ENCODE measurements at regions not wholly inside any gene's neighbourhood (a gene's known extent, or its start where the extent isn't known, plus 50 kb on each side); places are given as distances from the start of the nearest gene placed in this dataset.
"Not testable (repeated sequence)": the region's sequence is repeated elsewhere in the genome, so short reads cannot be mapped to it uniquely, and the experiment has no call there.

- FAIRE-seq (no peak), DNase-seq (no peak)
- Histone ChIP-seq H3K9ac (ENCODE audit: low read length in 3 of 3) (no peak overlapping the region), H3K27me3 (ENCODE audit: control insufficient read depth, insufficient read depth, low read length) (no peaks in the 10 kb centered on the region), H3K36me3 (ENCODE audit: control insufficient read depth in 2 of 3, insufficient read depth in 3 of 3, low read length in 3 of 3) (no peaks in the 10 kb centered on the region), H3K9me3 (ENCODE audit: control insufficient read depth in 2 of 3, insufficient read depth in 1 of 3, low read length in 3 of 3) (no peaks in the 10 kb centered on the region), H3K27ac (ENCODE audit: low read depth in 2 of 2, low read length in 2 of 2) (no peak overlapping the region), H3K4me1 (ENCODE audit: control insufficient read depth in 2 of 3, insufficient read depth in 2 of 3, low read depth in 1 of 3, low read length in 3 of 3) (no peaks in the 10 kb centered on the region), H3K4me3 (ENCODE audit: low read length in 3 of 3) (no peak overlapping the region)
- intact Hi-C loops (cut with DNase I) = no loop called here
- TF ChIP-seq CTCF (IDR thresholded peaks at IDR 0.05; ENCODE audit: borderline replicate concordance, extremely low read depth, insufficient read depth) = no peak
These were observed 1604.5 kb upstream of the NUDT12 start for GRCh38 chr5:105167092-105167491.

GRCh38 chr5:105163547-105163946 is 1601.0 kb upstream of the NUDT12 start:
- Histone ChIP-seq H3K4me1 (ENCODE audit: control insufficient read depth in 2 of 3, insufficient read depth in 2 of 3, low read depth in 1 of 3, low read length in 3 of 3) (no peaks in the 10 kb centered on the region), H3K27me3 (ENCODE audit: control insufficient read depth, insufficient read depth, low read length) (no peaks in the 10 kb centered on the region), H3K36me3 (ENCODE audit: control insufficient read depth in 2 of 3, insufficient read depth in 3 of 3, low read length in 3 of 3) (no peaks in the 10 kb centered on the region), H3K9ac (ENCODE audit: low read length in 3 of 3) (no peak overlapping the region), H3K27ac (ENCODE audit: low read depth in 2 of 2, low read length in 2 of 2) (no peak overlapping the region), H3K9me3 (ENCODE audit: control insufficient read depth in 2 of 3, insufficient read depth in 1 of 3, low read length in 3 of 3) (no peaks in the 10 kb centered on the region), H3K4me3 (ENCODE audit: low read length in 3 of 3) (no peak overlapping the region)
- no peak for TF ChIP-seq CTCF (IDR thresholded peaks at IDR 0.05; ENCODE audit: borderline replicate concordance, extremely low read depth, insufficient read depth)
- intact Hi-C loops (cut with DNase I) = no loop called here
- DNase-seq = no peak
- no peak for FAIRE-seq

GRCh38 chr5:105162557-105162956 is 1600.0 kb upstream of the NUDT12 start:
- intact Hi-C loops (cut with DNase I); H3K9ac ChIP-seq (ENCODE audit: low read length in 3 of 3); DNase-seq; H3K4me3 ChIP-seq (ENCODE audit: low read length in 3 of 3); H3K27me3 ChIP-seq (ENCODE audit: control insufficient read depth, insufficient read depth, low read length); H3K27ac ChIP-seq (ENCODE audit: low read depth in 2 of 2, low read length in 2 of 2); H3K9me3 ChIP-seq (ENCODE audit: control insufficient read depth in 2 of 3, insufficient read depth in 1 of 3, low read length in 3 of 3); H3K36me3 ChIP-seq (ENCODE audit: control insufficient read depth in 2 of 3, insufficient read depth in 3 of 3, low read length in 3 of 3); FAIRE-seq; H3K4me1 ChIP-seq (ENCODE audit: control insufficient read depth in 2 of 3, insufficient read depth in 2 of 3, low read depth in 1 of 3, low read length in 3 of 3): not testable (repeated sequence)

GRCh38 chr5:105158526-105158925 is 1595.9 kb upstream of the NUDT12 start:
- Histone ChIP-seq H3K9ac (ENCODE audit: low read length in 3 of 3) (no peak overlapping the region), H3K9me3 (ENCODE audit: control insufficient read depth in 2 of 3, insufficient read depth in 1 of 3, low read length in 3 of 3) (no peaks in the 10 kb centered on the region), H3K4me1 (ENCODE audit: control insufficient read depth in 2 of 3, insufficient read depth in 2 of 3, low read depth in 1 of 3, low read length in 3 of 3) (no peaks in the 10 kb centered on the region), H3K27ac (ENCODE audit: low read depth in 2 of 2, low read length in 2 of 2) (no peak overlapping the region), H3K36me3 (ENCODE audit: control insufficient read depth in 2 of 3, insufficient read depth in 3 of 3, low read length in 3 of 3) (no peaks in the 10 kb centered on the region), H3K4me3 (ENCODE audit: low read length in 3 of 3) (no peak overlapping the region), H3K27me3 (ENCODE audit: control insufficient read depth, insufficient read depth, low read length) (no peaks in the 10 kb centered on the region)
- intact Hi-C loops (cut with DNase I) = no loop called here
- DNase-seq = no peak
- FAIRE-seq = no peak
- no peak for TF ChIP-seq CTCF (IDR thresholded peaks at IDR 0.05; ENCODE audit: borderline replicate concordance, extremely low read depth, insufficient read depth)
